ENCODE measurements at regions not wholly inside any gene's neighbourhood (a gene's known extent, or its start where the extent isn't known, plus 50 kb on each side); places are given as distances from the start of the nearest gene placed in this dataset.

DNA sequence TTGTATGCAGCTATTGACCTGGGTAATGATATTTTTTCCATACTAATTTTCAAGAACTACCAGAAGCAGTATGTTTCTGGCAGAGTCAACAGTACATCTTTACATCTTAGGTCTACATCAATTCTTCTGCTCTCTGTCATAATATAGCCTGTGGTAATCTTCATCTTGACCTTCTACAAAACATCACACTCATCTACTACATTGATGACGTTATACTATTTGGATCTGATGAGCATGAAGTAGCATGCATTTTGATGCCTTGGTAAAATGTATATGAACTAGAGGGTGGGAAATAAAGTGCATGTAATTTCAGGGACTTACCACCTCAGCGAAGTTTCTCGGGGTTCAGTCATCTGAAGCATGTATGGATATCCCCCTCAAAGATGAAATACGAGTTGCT is 629.7 kb upstream of the SGCD start:
- WGBS (ENCODE audit: missing lambda C conversion rate), result 6% methylated on average over 4 of the region's 4 CpGs
- ATAC-seq (no peak), FAIRE-seq (no peak), DNase-seq (ENCODE audit: low read depth in 1 of 2, low spot score in 1 of 2) (no peak)
- Histone ChIP-seq H3K4me3 (no peak overlapping the region), H3K9me3 (peaks cover 3% of the 10 kb centered on the region; the same call in 1 of the 3 replicates), H3K4me1 (no peaks in the 10 kb centered on the region), H3K27ac (no peak overlapping the region), H3K4me2 (no peak overlapping the region)
- POLR2A ChIA-PET, result no interaction called here
- CTCF ChIA-PET, result interaction anchor here (1.5 kb wide), 1 partner anchor 9 kb away, joined by 3 read pairs; no protein-coding TSS in a partner anchor
- TF ChIP-seq JUNB (IDR thresholded peaks at IDR 0.05), result no peak
- no peak for TF ChIP-seq PHF8 (IDR thresholded peaks at IDR 0.05; ENCODE audit: borderline replicate concordance, low read depth)
- no peak for TF ChIP-seq MYC (IDR thresholded peaks at IDR 0.05; ENCODE audit: borderline replicate concordance, low read length)
- TF ChIP-seq NPAS2 (CRISPR knock-in tag; IDR thresholded peaks at IDR 0.05; ENCODE audit: borderline replicate concordance), result no peak

DNA sequence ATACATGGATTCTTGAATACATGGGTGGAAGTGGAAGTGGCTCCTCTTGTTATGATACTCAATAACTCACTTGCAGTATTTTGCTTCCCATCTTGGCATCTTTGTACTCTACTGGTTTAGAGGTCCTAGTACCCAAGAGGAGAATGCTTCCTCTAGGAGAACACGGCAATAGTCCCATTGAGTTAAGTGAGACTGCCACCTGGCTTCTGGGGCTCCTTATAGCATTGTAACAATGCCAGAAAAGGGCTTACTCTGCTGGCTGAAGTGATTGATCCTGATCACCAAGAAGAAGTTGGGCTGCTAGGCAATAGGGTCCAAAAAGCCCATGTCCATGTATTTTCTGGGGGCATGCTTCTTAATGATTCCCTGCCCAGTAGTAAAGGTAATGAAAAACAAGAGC is 627.6 kb upstream of the SGCD start:
- DNase-seq (ENCODE audit: low read depth in 1 of 2, low spot score in 1 of 2) (no peak), FAIRE-seq (no peak), ATAC-seq (no peak)
- Histone ChIP-seq H3K4me1 (no peaks in the 10 kb centered on the region), H3K4me3 (no peak overlapping the region), H3K9me3 (peaks cover 3% of the 10 kb centered on the region; the same call in 1 of the 3 replicates), H3K4me2 (no peak overlapping the region), H3K27ac (no peak overlapping the region)
- 39% methylated on average over 1 of the region's 1 CpG for WGBS (ENCODE audit: missing lambda C conversion rate)
- ChIA-PET CTCF (no interaction called here), POLR2A (no interaction called here)
- TF ChIP-seq TFCP2L1 (CRISPR knock-in tag; IDR thresholded peaks at IDR 0.05) (no peak), CEBPB (IDR thresholded peaks at IDR 0.05) (no peak), KDM5A (IDR thresholded peaks at IDR 0.05) (no peak), HOXB5 (CRISPR knock-in tag; IDR thresholded peaks at IDR 0.05) (no peak), CBX8 (IDR thresholded peaks at IDR 0.05) (no peak)
- TF ChIP-seq, protein P1, sequence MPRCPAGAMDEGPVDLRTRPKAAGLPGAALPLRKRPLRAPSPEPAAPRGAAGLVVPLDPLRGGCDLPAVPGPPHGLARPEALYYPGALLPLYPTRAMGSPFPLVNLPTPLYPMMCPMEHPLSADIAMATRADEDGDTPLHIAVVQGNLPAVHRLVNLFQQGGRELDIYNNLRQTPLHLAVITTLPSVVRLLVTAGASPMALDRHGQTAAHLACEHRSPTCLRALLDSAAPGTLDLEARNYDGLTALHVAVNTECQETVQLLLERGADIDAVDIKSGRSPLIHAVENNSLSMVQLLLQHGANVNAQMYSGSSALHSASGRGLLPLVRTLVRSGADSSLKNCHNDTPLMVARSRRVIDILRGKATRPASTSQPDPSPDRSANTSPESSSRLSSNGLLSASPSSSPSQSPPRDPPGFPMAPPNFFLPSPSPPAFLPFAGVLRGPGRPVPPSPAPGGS (IDR thresholded peaks at IDR 0.05), result no peak
- TF ChIP-seq, protein P2, sequence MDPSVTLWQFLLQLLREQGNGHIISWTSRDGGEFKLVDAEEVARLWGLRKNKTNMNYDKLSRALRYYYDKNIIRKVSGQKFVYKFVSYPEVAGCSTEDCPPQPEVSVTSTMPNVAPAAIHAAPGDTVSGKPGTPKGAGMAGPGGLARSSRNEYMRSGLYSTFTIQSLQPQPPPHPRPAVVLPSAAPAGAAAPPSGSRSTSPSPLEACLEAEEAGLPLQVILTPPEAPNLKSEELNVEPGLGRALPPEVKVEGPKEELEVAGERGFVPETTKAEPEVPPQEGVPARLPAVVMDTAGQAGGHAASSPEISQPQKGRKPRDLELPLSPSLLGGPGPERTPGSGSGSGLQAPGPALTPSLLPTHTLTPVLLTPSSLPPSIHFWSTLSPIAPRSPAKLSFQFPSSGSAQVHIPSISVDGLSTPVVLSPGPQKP (IDR thresholded peaks at IDR 0.05; ENCODE audit: low read depth, low read length), result no peak

DNA sequence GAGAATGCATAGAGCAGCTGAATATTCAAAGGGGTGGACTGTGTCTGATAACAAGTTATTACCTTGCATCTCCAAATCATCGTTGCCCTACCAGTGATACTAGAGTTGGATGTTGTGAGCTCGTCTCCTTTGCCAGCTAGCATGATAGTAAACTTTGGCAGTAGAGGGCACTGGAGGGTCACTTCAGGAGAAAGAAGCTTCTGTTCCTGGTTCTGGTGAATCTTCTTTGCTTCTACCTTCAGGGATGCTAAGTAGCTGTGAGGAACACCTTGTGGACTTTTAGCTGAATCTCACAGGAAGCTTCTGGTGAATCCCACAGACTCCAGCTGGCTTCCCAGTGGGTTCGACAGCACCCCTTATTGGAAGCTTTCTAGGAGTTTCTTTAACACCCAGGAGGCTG is 626.6 kb upstream of the SGCD start:
- Histone ChIP-seq H3K9me3 (peaks cover 3% of the 10 kb centered on the region; the same call in 1 of the 3 replicates), H3K4me1 (no peaks in the 10 kb centered on the region), H3K27ac (no peak overlapping the region), H3K4me3 (no peak overlapping the region), H3K4me2 (no peak overlapping the region)
- FAIRE-seq (peak; percentile 7), ATAC-seq (peak; percentile 64 to 66; a peak in 5 of 6 replicates), DNase-seq (ENCODE audit: low read depth in 1 of 2, low spot score in 1 of 2) (peak in 1 of 2 experiments; percentile 46)
- ChIA-PET POLR2A (no interaction called here), CTCF (no interaction called here)
- TF ChIP-seq GATA3 (IDR thresholded peaks at IDR 0.05; ENCODE audit: borderline replicate concordance) (no peak), SMC3 (IDR thresholded peaks at IDR 0.05) (peak; percentile 50), RAD21 (conservative IDR thresholded peaks at IDR 0.05 in 1 of 2, IDR thresholded peaks at IDR 0.05 in 1 of 2) (peak; percentile 55 to 63; a peak in 3 of 5 replicates)
- TF ChIP-seq, protein P3, sequence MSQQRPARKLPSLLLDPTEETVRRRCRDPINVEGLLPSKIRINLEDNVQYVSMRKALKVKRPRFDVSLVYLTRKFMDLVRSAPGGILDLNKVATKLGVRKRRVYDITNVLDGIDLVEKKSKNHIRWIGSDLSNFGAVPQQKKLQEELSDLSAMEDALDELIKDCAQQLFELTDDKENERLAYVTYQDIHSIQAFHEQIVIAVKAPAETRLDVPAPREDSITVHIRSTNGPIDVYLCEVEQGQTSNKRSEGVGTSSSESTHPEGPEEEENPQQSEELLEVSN (IDR thresholded peaks at IDR 0.05; ENCODE audit: borderline replicate concordance, low read depth), result no peak
- TF ChIP-seq, protein P4, sequence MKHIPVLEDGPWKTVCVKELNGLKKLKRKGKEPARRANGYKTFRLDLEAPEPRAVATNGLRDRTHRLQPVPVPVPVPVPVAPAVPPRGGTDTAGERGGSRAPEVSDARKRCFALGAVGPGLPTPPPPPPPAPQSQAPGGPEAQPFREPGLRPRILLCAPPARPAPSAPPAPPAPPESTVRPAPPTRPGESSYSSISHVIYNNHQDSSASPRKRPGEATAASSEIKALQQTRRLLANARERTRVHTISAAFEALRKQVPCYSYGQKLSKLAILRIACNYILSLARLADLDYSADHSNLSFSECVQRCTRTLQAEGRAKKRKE (CRISPR knock-in tag; IDR thresholded peaks at IDR 0.05; ENCODE audit: low read depth), result no peak
- TF ChIP-seq, protein P1 (IDR thresholded peaks at IDR 0.05), result no peak
- TF ChIP-seq, protein P5, sequence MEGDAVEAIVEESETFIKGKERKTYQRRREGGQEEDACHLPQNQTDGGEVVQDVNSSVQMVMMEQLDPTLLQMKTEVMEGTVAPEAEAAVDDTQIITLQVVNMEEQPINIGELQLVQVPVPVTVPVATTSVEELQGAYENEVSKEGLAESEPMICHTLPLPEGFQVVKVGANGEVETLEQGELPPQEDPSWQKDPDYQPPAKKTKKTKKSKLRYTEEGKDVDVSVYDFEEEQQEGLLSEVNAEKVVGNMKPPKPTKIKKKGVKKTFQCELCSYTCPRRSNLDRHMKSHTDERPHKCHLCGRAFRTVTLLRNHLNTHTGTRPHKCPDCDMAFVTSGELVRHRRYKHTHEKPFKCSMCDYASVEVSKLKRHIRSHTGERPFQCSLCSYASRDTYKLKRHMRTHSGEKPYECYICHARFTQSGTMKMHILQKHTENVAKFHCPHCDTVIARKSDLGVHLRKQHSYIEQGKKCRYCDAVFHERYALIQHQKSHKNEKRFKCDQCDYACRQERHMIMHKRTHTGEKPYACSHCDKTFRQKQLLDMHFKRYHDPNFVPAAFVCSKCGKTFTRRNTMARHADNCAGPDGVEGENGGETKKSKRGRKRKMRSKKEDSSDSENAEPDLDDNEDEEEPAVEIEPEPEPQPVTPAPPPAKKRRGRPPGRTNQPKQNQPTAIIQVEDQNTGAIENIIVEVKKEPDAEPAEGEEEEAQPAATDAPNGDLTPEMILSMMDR (IDR thresholded peaks at IDR 0.05), result peak; percentile 41
- 13% methylated on average over 3 of the region's 3 CpGs for WGBS (ENCODE audit: missing lambda C conversion rate)

Data from A549 (cell line).